ENCODE measurements at regions not wholly inside any gene's neighbourhood (a gene's known extent, or its start where the extent isn't known, plus 50 kb on each side); places are given as distances from the start of the nearest gene placed in this dataset.

DNA sequence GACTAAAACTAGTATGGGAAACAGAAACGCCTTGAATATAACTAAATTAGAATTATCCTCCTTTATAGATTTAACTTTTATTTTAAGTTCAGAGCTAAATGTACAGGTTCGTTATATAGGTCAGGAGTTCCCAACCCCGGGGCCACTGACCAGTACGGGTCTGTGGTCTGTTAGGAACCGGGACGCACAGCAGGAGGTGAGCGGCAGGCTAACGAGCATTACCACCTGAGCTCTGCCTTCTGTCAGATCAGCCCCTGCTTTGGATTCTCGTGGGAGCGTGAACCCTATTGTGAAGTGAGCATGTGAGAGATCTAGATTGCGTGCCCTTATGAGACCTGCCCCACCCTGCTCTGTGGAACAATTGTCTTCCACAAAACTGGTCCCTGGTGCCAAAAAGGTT, 51.0 kb downstream of the FAT4 start:
- Histone ChIP-seq H3K9me3 (no peaks in the 10 kb centered on the region), H3K4me1 (no peaks in the 10 kb centered on the region), H3K27me3 (no peaks in the 10 kb centered on the region), H3K27ac (no peak overlapping the region), H3K36me3 (no peaks in the 10 kb centered on the region), H3K9ac (no peak overlapping the region), H3K4me3 (no peak overlapping the region), H4K20me1 (no peaks in the 10 kb centered on the region), H3K4me2 (no peak overlapping the region)
- TF ChIP-seq Cebpa-rat (IDR thresholded peaks at IDR 0.05) = no peak

DNA sequence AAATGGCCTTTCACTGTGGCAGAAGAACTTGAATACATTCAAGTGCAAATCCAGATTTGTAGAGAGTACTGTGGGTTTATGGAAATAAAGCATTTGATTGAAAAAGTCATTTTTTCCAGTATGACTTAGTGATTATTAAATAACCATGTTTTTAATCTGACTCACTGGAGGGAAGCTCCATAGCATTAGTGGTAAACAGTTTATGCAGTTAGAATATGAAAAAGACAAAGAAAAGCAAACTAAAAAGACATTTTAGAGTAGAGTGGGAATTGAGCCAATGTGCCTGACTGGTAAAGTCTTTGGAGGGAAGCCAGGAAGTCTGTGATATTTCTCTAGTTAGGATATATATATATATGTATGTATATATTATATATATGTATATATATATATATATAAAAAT, 53.4 kb downstream of the FAT4 start:
- no peak overlapping the region for H3K4me3 ChIP-seq
- no peaks in the 10 kb centered on the region for H3K27me3 ChIP-seq
- TF ChIP-seq Cebpa-rat (IDR thresholded peaks at IDR 0.05) = no peak
- H3K9me3 ChIP-seq = no peaks in the 10 kb centered on the region
- H3K27ac ChIP-seq = no peak overlapping the region
- no peaks in the 10 kb centered on the region for H3K4me1 ChIP-seq
- no peak overlapping the region for H3K9ac ChIP-seq
- no peaks in the 10 kb centered on the region for H3K36me3 ChIP-seq
- H4K20me1 ChIP-seq = no peaks in the 10 kb centered on the region
- no peak overlapping the region for H3K4me2 ChIP-seq

DNA sequence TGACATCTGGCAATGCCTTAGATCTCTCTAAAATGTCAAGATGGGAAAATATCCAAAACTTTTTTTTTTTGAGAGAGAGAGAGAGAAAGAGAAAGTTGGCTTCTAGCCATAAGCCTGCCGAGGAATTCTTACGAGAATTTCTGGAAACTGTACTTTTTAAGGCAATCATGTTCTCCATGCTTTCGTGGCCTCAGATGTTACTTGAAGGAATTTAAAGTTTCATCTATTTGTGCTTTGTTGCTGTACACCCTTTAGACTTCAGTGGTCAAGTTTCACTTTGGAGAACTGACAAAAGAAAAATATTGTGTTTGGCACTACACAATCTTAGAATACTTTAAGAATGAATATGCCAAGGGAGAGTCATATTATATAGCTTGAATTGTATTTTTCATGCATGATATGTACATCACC, 53.9 kb downstream of the FAT4 start:
- H3K4me1 ChIP-seq = no peaks in the 10 kb centered on the region
- TF ChIP-seq Cebpa-rat (IDR thresholded peaks at IDR 0.05) = no peak
- H3K27ac ChIP-seq = no peak overlapping the region
- H4K20me1 ChIP-seq = no peaks in the 10 kb centered on the region
- no peak overlapping the region for H3K9ac ChIP-seq
- no peak overlapping the region for H3K4me3 ChIP-seq
- no peaks in the 10 kb centered on the region for H3K36me3 ChIP-seq
- no peaks in the 10 kb centered on the region for H3K9me3 ChIP-seq
- no peak overlapping the region for H3K4me2 ChIP-seq
- H3K27me3 ChIP-seq = no peaks in the 10 kb centered on the region

DNA sequence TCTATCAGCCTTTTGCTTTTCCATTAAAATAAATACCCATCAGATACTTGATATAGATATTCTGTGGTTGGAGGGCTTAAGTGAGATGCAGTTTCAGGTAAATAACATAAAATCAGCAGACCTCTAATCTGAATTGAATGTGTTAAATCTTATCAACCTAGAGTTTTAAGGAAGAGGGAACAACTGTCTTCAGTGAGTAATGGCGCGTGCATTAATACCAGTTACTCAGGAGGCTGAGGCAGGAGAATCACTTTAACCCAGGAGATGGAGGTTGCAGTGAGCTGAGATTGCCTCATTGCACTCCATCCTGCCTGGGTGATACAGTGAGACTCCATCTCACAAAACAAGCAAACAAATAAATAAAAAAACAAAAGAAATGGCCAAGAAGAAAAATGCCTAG, 54.3 kb downstream of the FAT4 start:
- H3K9ac ChIP-seq = no peak overlapping the region
- no peaks in the 10 kb centered on the region for H3K9me3 ChIP-seq
- no peaks in the 10 kb centered on the region for H3K27me3 ChIP-seq
- H4K20me1 ChIP-seq = no peaks in the 10 kb centered on the region
- H3K4me1 ChIP-seq = no peaks in the 10 kb centered on the region
- TF ChIP-seq Cebpa-rat (IDR thresholded peaks at IDR 0.05) = no peak
- H3K4me2 ChIP-seq = no peak overlapping the region
- no peak overlapping the region for H3K27ac ChIP-seq
- H3K4me3 ChIP-seq = no peak overlapping the region
- no peaks in the 10 kb centered on the region for H3K36me3 ChIP-seq

GRCh38 chr4:125370478-125370877, 55.7 kb downstream of the FAT4 start:
- no peak for TF ChIP-seq Cebpa-rat (IDR thresholded peaks at IDR 0.05)
- Histone ChIP-seq H3K9me3 (no peaks in the 10 kb centered on the region), H3K27me3 (no peaks in the 10 kb centered on the region), H3K36me3 (no peaks in the 10 kb centered on the region), H3K27ac (no peak overlapping the region), H3K4me1 (no peaks in the 10 kb centered on the region), H3K4me2 (no peak overlapping the region), H3K4me3 (no peak overlapping the region), H3K9ac (no peak overlapping the region), H4K20me1 (no peaks in the 10 kb centered on the region)

DNA sequence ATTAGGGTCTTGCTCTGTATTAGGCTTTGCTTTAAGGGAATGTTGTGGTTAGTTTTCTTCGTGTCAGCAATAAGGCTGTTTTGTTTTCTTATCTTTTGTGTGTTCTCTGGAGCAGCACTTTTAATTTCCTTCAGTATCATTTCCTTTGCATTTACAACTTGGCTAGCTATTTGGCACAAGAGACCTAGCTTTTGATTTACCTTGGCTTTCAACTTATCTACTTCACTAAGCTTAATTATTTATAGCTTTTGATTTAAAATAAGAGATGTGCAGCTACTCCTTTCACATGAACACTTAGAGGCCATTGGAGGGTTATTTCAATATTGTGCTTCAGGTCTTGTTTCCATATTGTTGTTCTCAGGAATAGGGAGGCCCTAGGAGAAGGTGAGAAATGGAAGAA, 68.2 kb downstream of the FAT4 start:
- Histone ChIP-seq H3K9ac (no peak overlapping the region), H3K4me3 (no peak overlapping the region), H3K27me3 (no peaks in the 10 kb centered on the region), H3K4me1 (no peaks in the 10 kb centered on the region), H3K36me3 (no peaks in the 10 kb centered on the region), H3K9me3 (no peaks in the 10 kb centered on the region), H3K27ac (no peak overlapping the region), H3K4me2 (no peak overlapping the region), H4K20me1 (no peaks in the 10 kb centered on the region)
- TF ChIP-seq Cebpa-rat (IDR thresholded peaks at IDR 0.05) = no peak

GRCh38 chr4:125387770-125388169, 73.0 kb downstream of the FAT4 start:
- H3K36me3 ChIP-seq = no peaks in the 10 kb centered on the region
- H3K4me1 ChIP-seq = no peaks in the 10 kb centered on the region
- H4K20me1 ChIP-seq = no peaks in the 10 kb centered on the region
- no peaks in the 10 kb centered on the region for H3K27me3 ChIP-seq
- H3K4me2 ChIP-seq = no peak overlapping the region
- TF ChIP-seq Cebpa-rat (IDR thresholded peaks at IDR 0.05) = no peak
- H3K4me3 ChIP-seq = no peak overlapping the region
- H3K9ac ChIP-seq = no peak overlapping the region
- no peaks in the 10 kb centered on the region for H3K9me3 ChIP-seq
- no peak overlapping the region for H3K27ac ChIP-seq

GRCh38 chr4:125388613-125389012, 73.9 kb downstream of the FAT4 start:
- Histone ChIP-seq H3K4me2 (no peak overlapping the region), H3K27ac (no peak overlapping the region)
- no peak for TF ChIP-seq Cebpa-rat (IDR thresholded peaks at IDR 0.05)

GRCh38 chr4:125389713-125390112, 75.0 kb downstream of the FAT4 start:
- Histone ChIP-seq H3K4me1 (no peaks in the 10 kb centered on the region), H3K27ac (no peak overlapping the region), H3K9me3 (no peaks in the 10 kb centered on the region), H4K20me1 (no peaks in the 10 kb centered on the region), H3K4me2 (no peak overlapping the region), H3K36me3 (no peaks in the 10 kb centered on the region), H3K9ac (no peak overlapping the region), H3K27me3 (no peaks in the 10 kb centered on the region), H3K4me3 (no peak overlapping the region)
- no peak for TF ChIP-seq Cebpa-rat (IDR thresholded peaks at IDR 0.05)

More at GRCh38 chr4:125388613-125389012, 73.9 kb downstream of the FAT4 start:
- H3K36me3 ChIP-seq = no peaks in the 10 kb centered on the region
- H3K9ac ChIP-seq = no peak overlapping the region
- no peak overlapping the region for H3K4me3 ChIP-seq
- no peaks in the 10 kb centered on the region for H3K27me3 ChIP-seq
- H3K9me3 ChIP-seq = no peaks in the 10 kb centered on the region
- H4K20me1 ChIP-seq = no peaks in the 10 kb centered on the region
- no peaks in the 10 kb centered on the region for H3K4me1 ChIP-seq

GRCh38 chr4:125390126-125390525, 75.4 kb downstream of the FAT4 start:
- no peak for TF ChIP-seq Cebpa-rat (IDR thresholded peaks at IDR 0.05)
- no peak overlapping the region for H3K27ac ChIP-seq
- no peak overlapping the region for H3K4me3 ChIP-seq
- no peak overlapping the region for H3K4me2 ChIP-seq
- no peaks in the 10 kb centered on the region for H3K4me1 ChIP-seq
- no peaks in the 10 kb centered on the region for H3K9me3 ChIP-seq
- H3K36me3 ChIP-seq = no peaks in the 10 kb centered on the region
- H3K9ac ChIP-seq = no peak overlapping the region
- H4K20me1 ChIP-seq = no peaks in the 10 kb centered on the region
- no peaks in the 10 kb centered on the region for H3K27me3 ChIP-seq

DNA sequence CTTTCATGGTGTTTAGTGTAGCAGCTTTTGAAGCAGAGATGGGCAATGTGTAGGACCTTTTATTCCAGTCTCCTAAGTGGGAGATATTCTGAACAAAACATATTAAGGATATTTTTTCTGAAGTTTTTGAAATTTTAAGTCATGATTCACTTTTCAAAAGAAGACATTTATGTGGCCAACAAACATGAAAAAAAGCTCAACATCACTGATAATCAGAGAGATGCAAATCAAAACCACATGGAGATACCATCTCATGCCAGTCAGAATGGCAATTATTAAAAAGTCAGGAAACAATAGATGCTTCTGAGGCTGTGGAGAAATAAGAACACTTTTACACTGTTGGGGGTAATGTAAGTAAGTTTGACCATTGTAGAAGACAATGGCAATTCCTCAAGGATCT, 76.0 kb downstream of the FAT4 start:
- no peak overlapping the region for H3K27ac ChIP-seq

More for the DNA sequence above, 76.0 kb downstream of the FAT4 start:
- no peak for TF ChIP-seq Cebpa-rat (IDR thresholded peaks at IDR 0.05)
- H3K9ac ChIP-seq = no peak overlapping the region
- no peaks in the 10 kb centered on the region for H4K20me1 ChIP-seq
- no peaks in the 10 kb centered on the region for H3K27me3 ChIP-seq
- H3K9me3 ChIP-seq = no peaks in the 10 kb centered on the region
- H3K36me3 ChIP-seq = no peaks in the 10 kb centered on the region
- H3K4me2 ChIP-seq = no peak overlapping the region
- no peaks in the 10 kb centered on the region for H3K4me1 ChIP-seq
- no peak overlapping the region for H3K4me3 ChIP-seq

Measured in BLaER1 (cell line).